ENCODE measurements at regions not wholly inside any gene's neighbourhood (a gene's known extent, or its start where the extent isn't known, plus 50 kb on each side); places are given as distances from the start of the nearest gene placed in this dataset.
"Not testable (repeated sequence)": the region's sequence is repeated elsewhere in the genome, so short reads cannot be mapped to it uniquely, and the experiment has no call there.

DNA sequence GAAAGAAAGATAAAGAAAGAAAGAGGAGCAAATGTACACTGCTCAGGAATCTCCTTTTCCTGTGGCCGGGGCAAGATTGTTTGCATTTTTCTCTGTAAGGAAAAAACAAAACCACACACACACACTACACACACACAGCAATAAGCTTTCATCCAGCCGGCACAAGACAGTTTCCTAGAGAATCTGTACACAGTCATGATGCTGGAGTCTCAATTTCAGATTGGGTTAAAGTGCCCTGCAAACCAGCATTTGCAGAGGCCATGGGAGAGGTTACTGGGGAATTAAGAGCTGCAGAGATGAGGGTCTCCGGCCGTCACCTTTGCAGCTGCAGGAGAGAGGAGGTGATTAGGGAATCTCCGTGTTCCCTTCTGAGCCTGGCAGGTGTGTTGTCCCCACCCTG lies 1607.5 kb downstream of the RPIA start:
- not testable (repeated sequence) for DNase-seq

DNA sequence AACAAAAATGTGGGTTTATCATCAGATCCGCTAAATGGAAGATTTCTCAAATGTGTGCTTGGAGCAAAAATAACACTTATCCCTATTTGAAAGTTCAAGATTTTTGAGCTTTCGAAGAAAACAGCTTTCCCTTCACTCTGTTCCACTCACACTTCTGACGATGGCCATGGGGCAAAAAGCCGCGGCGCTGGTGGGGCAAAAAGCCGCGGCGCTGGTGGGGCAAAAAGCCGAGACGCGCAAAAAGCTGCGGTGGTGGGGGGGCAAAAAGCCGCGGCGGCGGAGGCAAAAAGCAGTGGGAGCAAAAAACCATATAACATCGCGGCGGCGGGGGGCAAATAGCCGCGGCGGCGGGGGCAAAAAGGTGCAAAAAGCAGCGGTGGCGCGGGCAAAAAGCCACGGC lies 1631.5 kb downstream of the RPIA start:
- DNase-seq: not testable (repeated sequence)

DNA sequence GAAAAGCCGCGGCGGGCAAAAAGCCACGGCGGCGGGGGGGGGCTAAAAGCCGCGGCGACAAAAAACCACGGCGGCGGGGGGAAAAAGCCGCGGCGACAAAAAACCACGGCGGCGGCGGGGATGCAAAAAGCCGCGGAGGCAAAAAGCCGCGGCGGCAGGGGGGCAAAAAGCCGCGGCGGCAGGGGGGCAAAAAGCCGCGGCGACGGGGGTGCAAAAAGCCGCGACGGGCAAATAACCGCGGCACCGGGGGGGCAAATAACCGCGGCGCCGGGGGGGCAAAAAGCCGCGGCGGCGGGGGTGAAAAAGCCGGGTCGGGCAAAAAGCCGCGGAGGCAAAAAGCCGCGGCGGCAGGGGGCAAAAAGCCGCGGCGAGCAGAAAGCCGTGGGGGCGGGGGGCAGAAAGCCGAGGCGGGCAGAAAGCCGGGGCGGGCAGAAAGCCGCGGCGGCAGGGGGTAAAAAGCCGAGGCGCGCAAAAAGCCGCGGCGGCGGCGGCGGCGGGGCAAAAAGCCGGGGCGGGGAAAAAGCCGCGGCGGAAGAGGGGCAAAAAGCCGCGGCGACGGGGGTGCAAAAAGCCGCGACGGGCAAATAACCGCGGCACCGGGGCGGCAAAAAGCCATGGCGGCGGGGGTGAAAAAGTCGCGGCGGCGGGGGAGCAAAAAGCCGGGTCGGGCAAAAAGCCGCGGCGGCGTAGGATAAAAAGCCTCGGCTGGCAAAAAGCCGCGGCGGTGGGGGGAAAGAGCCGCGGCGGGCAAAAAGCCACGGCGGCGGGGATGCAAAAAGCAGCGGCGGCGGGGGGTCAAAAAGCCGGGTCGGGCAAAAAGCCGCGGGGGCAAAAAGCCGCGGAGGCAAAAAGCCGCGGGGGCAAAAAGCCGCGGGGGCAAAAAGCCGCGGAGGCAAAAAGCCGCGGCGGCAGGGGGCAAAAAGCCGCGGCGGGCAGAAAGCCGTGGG lies 1632.4 kb downstream of the RPIA start:
- DNase-seq: not testable (repeated sequence)

DNA sequence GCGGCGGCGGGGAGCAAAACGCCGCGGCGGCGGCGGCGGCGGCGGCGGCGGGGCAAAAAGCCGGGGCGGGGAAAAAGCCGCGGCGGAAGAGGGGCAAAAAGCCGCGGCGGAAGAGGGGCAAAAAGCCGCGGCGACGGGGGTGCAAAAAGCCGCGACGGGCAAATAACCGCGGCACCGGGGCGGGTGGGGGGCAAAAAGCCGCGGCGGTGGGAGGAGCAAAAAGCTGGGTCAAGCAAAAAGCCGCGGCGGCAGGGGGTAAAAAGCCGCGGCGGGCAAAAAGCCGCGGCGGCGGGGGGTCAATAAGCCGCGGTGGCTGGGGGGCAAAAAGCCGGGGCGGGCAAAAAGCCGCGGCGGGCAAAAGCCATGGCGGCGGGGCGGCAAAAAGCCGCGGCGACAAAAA lies 1633.2 kb downstream of the RPIA start:
- DNase-seq: not testable (repeated sequence)

DNA sequence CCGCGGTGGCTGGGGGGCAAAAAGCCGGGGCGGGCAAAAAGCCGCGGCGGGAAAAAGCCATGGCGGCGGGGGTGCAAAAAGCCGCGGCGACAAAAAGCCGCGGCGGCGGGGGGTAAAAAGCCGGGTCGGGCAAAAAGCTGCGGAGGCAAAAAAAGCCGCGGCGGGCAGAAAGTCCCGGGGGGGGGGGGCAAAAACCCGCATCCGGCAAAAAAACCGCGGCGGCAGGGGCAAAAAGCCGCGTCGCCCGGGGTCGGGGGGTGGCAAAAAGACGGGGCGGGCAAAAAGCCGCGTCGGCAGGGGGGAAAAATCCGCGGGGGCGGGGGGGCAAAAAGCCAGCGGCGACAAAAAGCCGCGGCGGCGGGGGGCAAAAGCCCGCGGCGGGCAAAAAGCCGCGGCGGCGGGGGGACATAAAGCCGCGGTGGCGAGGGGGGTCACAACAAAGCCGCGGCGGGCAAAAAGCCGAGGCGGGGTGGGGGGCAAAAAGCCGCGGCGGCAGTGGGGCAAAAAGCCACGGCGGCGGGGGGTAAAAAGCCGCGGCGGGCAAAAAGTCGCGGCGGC lies 1634.4 kb downstream of the RPIA start:
- DNase-seq: not testable (repeated sequence)

DNA sequence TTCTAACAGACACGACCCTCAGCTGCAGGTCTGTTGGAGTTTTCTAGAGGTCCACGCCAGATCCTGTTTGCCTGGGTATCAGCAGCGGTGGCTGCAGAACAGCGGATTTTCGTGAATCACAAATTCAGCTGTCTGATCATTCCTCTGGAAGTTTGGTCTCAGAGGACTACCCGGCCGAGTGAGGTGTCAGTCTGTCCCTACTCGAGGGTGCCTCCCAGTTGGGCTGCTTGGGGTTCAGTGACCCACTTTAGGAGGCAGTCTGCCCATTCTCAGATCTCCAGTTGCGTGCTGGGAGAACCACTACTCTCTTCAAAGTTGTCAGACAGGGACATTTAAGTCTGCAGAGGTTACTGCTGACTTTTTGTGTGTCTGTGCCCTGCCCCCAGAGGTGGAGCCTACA lies 1664.1 kb downstream of the RPIA start:
- not testable (repeated sequence) for DNase-seq

DNA sequence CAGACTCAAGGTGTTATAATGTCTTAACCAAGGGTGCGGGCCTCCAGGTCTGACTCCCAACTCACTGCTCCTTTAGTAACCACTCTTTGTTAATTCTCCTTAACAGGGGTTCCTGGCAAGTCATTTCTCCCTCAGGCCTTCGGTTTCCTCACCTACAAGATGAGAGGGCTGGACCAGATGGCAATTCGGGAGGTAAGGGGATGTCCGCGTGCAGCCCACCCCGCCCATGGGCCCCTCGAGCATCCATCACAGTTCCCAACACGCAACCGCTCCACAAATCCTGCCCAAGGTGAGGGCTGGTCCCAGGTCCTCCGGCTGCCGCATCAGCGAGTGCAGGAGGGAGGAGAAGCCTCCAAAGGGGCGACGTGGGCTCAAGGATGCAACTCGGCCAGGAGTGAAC lies 1667.9 kb downstream of the RPIA start:
- not testable (repeated sequence) for DNase-seq

DNA sequence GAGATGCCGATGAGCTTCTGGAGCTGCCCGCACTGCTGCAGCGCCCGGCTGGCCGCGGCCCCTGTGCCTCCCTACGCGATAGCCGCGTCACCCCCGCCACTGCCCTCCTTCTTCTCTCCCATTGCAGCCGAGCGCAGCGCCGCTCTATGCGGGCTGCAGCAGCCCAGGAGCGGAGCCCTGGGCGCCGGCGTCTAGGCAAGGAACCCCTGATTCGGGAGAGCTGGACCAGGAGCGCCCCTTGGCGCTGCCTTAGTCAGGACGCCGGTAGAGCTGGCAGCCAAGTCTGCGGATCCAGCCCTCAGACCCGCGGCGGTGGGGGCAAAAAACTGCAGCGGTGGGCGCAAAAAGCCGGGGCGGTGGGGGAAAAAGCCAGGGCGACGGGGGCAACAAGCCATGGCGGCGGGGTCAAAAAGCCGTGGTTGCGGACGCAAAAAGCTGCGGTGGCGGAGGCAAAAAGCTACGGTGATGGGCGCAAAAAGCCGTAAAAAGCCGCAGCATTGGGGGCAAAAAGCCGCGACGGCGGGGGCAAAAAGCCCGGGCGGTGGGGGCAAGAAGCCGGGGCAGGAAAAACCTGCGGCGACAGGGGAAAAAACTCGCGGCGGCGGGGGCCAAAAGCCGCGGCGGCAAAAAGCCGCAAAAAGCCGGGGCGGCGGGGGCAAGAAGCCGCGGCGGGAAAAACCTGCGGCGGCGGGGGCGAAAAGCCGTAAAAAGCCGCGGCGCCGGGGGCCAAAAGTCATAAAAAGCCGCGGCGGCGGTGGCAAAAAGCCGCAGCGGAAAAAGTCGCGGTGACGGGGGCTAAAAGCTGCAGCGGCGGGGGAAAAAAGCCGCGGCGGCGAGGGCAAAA lies 1668.6 kb downstream of the RPIA start:
- not testable (repeated sequence) for DNase-seq

DNA sequence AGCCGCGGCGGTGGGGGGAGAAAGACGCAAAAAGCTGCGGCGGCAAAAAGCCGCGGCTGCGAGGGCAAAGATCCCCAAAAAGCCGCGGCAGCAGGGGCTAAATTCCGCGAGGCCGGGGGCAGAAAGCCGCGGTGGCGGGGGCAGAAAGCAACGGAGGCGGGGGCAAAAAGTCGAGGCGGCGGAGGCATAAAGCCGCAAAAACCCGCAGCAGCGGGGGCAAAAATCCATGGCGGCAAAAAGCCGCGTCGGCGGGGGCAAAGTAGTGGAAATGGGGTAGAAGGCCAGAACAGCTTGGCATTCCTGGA lies 1669.2 kb downstream of the RPIA start:
- DNase-seq: not testable (repeated sequence)
